ENCODE measurements at regions not wholly inside any gene's neighbourhood (a gene's known extent, or its start where the extent isn't known, plus 50 kb on each side); places are given as distances from the start of the nearest gene placed in this dataset.

- TF ChIP-seq REST (IDR thresholded peaks at IDR 0.05; ENCODE audit: unreplicated experiment) = no peak
- TF ChIP-seq CTCF (conservative IDR thresholded peaks at IDR 0.05; ENCODE audit: low read depth in 2 of 2) = no peak
- TF ChIP-seq EZH2phosphoT487 (IDR thresholded peaks at IDR 0.05; ENCODE audit: unreplicated experiment) = no peak
- no peak for TF ChIP-seq CREB1 (CRISPR knock-in tag; IDR thresholded peaks at IDR 0.05; ENCODE audit: low read depth)
- TF ChIP-seq EZH2 (IDR thresholded peaks at IDR 0.05; ENCODE audit: low read depth, unreplicated experiment) = no peak
- no peak for TF ChIP-seq POLR2AphosphoS5 (IDR thresholded peaks at IDR 0.05; ENCODE audit: low read depth)
- no peak for TF ChIP-seq ETS1 (IDR thresholded peaks at IDR 0.05)
- no peak for TF ChIP-seq ZNF114 (CRISPR knock-in tag; IDR thresholded peaks at IDR 0.05)
- TF ChIP-seq NANOG (IDR thresholded peaks at IDR 0.05; ENCODE audit: borderline replicate concordance) = no peak
Observed at GRCh38 chr12:118526255-118527095, 150.1 kb downstream of the SUDS3 start.

Data from GM23338 (cell line).